ENCODE measurements at regions not wholly inside any gene's neighbourhood (a gene's known extent, or its start where the extent isn't known, plus 50 kb on each side); places are given as distances from the start of the nearest gene placed in this dataset.

- TF ChIP-seq, protein P1, sequence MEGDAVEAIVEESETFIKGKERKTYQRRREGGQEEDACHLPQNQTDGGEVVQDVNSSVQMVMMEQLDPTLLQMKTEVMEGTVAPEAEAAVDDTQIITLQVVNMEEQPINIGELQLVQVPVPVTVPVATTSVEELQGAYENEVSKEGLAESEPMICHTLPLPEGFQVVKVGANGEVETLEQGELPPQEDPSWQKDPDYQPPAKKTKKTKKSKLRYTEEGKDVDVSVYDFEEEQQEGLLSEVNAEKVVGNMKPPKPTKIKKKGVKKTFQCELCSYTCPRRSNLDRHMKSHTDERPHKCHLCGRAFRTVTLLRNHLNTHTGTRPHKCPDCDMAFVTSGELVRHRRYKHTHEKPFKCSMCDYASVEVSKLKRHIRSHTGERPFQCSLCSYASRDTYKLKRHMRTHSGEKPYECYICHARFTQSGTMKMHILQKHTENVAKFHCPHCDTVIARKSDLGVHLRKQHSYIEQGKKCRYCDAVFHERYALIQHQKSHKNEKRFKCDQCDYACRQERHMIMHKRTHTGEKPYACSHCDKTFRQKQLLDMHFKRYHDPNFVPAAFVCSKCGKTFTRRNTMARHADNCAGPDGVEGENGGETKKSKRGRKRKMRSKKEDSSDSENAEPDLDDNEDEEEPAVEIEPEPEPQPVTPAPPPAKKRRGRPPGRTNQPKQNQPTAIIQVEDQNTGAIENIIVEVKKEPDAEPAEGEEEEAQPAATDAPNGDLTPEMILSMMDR (IDR thresholded peaks at IDR 0.05; ENCODE audit: poor library complexity), result no peak
- TF ChIP-seq EZH2 (IDR thresholded peaks at IDR 0.05; ENCODE audit: borderline replicate concordance), result no peak
Measured at GRCh38 chr13:103250071-103250470, 183.9 kb upstream of the SLC10A2 start.

Data from hepatocyte (in vitro differentiated cells).